Liver (tissue), 8 donors: ENCODE measurements at regions not wholly inside any gene's neighbourhood (a gene's known extent, or its start where the extent isn't known, plus 50 kb on each side); places are given as distances from the start of the nearest gene placed in this dataset.

Experiments
- DNase-seq: peaks from one replicate; pipeline ENCODE4 v3.0.0-alpha.2; 2017; ENCODE audit warnings: low spot score
- H3K27ac ChIP-seq, 2 donors: one replicate each; pipeline ENCODE4 v1.7.0; 2013; ENCODE audit warnings: inconsistent platforms in 2 of 2, low read length in 2 of 2, control low read depth in 1 of 2, low read depth in 1 of 2, mild to moderate bottlenecking in 1 of 2
- H3K27me3 ChIP-seq, 4 donors: one replicate each; pipeline versions ENCODE4 v1.6.1 to v1.7.0; 2013; ENCODE audit warnings: low read length in 3 of 4, inconsistent platforms in 1 of 4, mild to moderate bottlenecking in 1 of 4, moderate library complexity in 1 of 4; ENCODE audit not compliant: control insufficient read depth in 4 of 4, insufficient read depth in 4 of 4
- H3K36me3 ChIP-seq, 4 donors: one replicate each; pipeline versions ENCODE4 v1.6.1 to v1.7.0; 2013; ENCODE audit warnings: low read length in 3 of 4, mild to moderate bottlenecking in 3 of 4, low read depth in 1 of 4, moderate library complexity in 1 of 4; ENCODE audit not compliant: control insufficient read depth in 4 of 4, insufficient read depth in 3 of 4
- H3K4me1 ChIP-seq, 4 donors: one replicate each; pipeline versions ENCODE4 v1.6.1 to v1.7.0; 2013; ENCODE audit warnings: low read length in 3 of 4, mild to moderate bottlenecking in 3 of 4, moderate library complexity in 1 of 4; ENCODE audit not compliant: control insufficient read depth in 4 of 4, insufficient read depth in 4 of 4
- H3K4me3 ChIP-seq, 3 donors: one replicate each; pipeline versions ENCODE4 v1.6.1 to v1.7.0; 2013; ENCODE audit warnings: low read length in 3 of 3, control low read depth in 1 of 3, low read depth in 1 of 3, mild to moderate bottlenecking in 1 of 3
- H3K9ac ChIP-seq, 2 donors: one replicate each; pipeline ENCODE4 v1.7.0; 2013; ENCODE audit warnings: low read length in 2 of 2, mild to moderate bottlenecking in 2 of 2, moderate library complexity in 2 of 2, control low read depth in 1 of 2, low read depth in 1 of 2
- H3K9me3 ChIP-seq, 4 donors: one replicate each; pipeline versions ENCODE4 v1.6.1 to v1.7.0; 2013; ENCODE audit warnings: low read length in 3 of 4; ENCODE audit not compliant: control insufficient read depth in 4 of 4
- EGR1 ChIP-seq, 2 donors: IDR thresholded peaks; 2 replicates each; pipeline ENCODE4 v1.6.1; 2016 to 2018; ENCODE audit warnings: antibody characterized with exemption in 2 of 2, low read depth in 2 of 2
- FOXA1 ChIP-seq: IDR thresholded peaks from 2 replicates; pipeline ENCODE4 v1.6.1; 2016; ENCODE audit warnings: antibody characterized with exemption
- FOXA2 ChIP-seq: IDR thresholded peaks from 2 replicates; pipeline ENCODE4 v1.6.1; 2016; ENCODE audit warnings: antibody characterized with exemption
- GABPA ChIP-seq, 2 donors: IDR thresholded peaks in 1 of 2; conservative IDR thresholded peaks in 1 of 2; 2 replicates each; pipeline ENCODE4 v1.6.1; 2016; ENCODE audit warnings: antibody characterized with exemption in 2 of 2, mild to moderate bottlenecking in 1 of 2, moderate library complexity in 1 of 2
- HNF4A ChIP-seq, 2 donors: conservative IDR thresholded peaks; 2 replicates each; pipeline ENCODE4 v1.6.1; 2016; ENCODE audit warnings: antibody characterized with exemption in 2 of 2, mild to moderate bottlenecking in 2 of 2
- HNF4G ChIP-seq: IDR thresholded peaks from 2 replicates; pipeline ENCODE4 v1.6.1; 2016; ENCODE audit warnings: antibody characterized with exemption
- JUND ChIP-seq, 2 donors: IDR thresholded peaks; 2 replicates each; pipeline ENCODE4 v1.6.1; 2016; ENCODE audit warnings: antibody characterized with exemption in 2 of 2
- NR2F2 ChIP-seq: IDR thresholded peaks from 2 replicates; pipeline ENCODE4 v1.6.1; 2016; ENCODE audit warnings: antibody characterized with exemption
- RAD21 ChIP-seq, 2 donors: IDR thresholded peaks; 2 replicates each; pipeline ENCODE4 v1.6.1; 2016; ENCODE audit warnings: antibody characterized with exemption in 2 of 2, mild to moderate bottlenecking in 2 of 2
- REST ChIP-seq: IDR thresholded peaks from 2 replicates; pipeline ENCODE4 v1.6.1; 2016; ENCODE audit warnings: antibody characterized with exemption, mild to moderate bottlenecking
- RXRA ChIP-seq, 2 donors: IDR thresholded peaks; 2 replicates each; pipeline ENCODE4 v1.6.1; 2017 to 2018; ENCODE audit warnings: antibody characterized with exemption in 2 of 2, mild to moderate bottlenecking in 1 of 2
- SP1 ChIP-seq: IDR thresholded peaks from 2 replicates; pipeline ENCODE4 v1.6.1; 2018; ENCODE audit warnings: antibody characterized with exemption, mild to moderate bottlenecking
- TAF1 ChIP-seq: conservative IDR thresholded peaks from 2 replicates; pipeline ENCODE4 v1.6.1; 2016; ENCODE audit warnings: antibody characterized with exemption, mild to moderate bottlenecking
- YY1 ChIP-seq: IDR thresholded peaks from 2 replicates; pipeline ENCODE4 v1.6.1; 2016; ENCODE audit warnings: antibody characterized with exemption, mild to moderate bottlenecking
- WGBS: extraction: QIAGEN DNeasy Blood & Tissue Kit; methylation state at CpG from one replicate; pipeline ENCODE4 v1.1.7; 2013; 5-methylcytosine and 5-hydroxymethylcytosine counted together
- TF ChIP-seq, protein P1 (sequence below): IDR thresholded peaks from 2 replicates; pipeline ENCODE4 v1.6.1; 2016; ENCODE audit warnings: antibody characterized with exemption
- TF ChIP-seq, protein P2 (sequence below): fragments of 150-350 bp; IDR thresholded peaks from 2 replicates; pipeline ENCODE4 v1.5.1; 2017; ENCODE audit warnings: improper control_type of control experiment, low read depth, low read length; ENCODE audit not compliant: missing input control
- TF ChIP-seq, protein P3 (sequence below): IDR thresholded peaks from 2 replicates; pipeline ENCODE4 v1.6.1; 2016; ENCODE audit warnings: antibody characterized with exemption
- donor health status: healthy.
- donor health status: healthy.
- donor health status: healthy.
- donor health status: healthy.
- donor health status: healthy.

DNA sequence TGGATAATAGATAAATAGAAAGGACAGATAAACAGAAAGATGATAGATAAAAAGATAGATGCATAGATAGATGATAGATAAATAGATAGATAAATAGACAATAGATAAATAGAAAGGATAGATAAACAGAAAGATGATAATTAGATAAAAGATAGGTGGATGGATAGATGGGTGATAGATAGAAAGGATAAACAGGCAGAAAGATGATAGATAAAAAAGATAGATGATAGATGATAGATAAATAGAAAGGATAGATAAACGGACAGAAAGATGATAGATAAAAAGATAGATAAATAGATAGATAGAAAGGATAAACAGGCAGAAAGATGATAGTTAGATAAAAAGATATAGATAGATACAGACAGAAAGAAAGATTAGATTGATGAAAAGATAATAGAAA, 92.3 kb upstream of the UQCRFS1 start:
- DNase-seq, result no peak
- H3K27ac ChIP-seq, result no peak overlapping the region
- H3K4me3 ChIP-seq, result no peak overlapping the region
- no peak for TF ChIP-seq JUND (IDR thresholded peaks at IDR 0.05)
- no peak for TF ChIP-seq GABPA (IDR thresholded peaks at IDR 0.05 in 1 of 2, conservative IDR thresholded peaks at IDR 0.05 in 1 of 2)
- TF ChIP-seq YY1, result no peak
- TF ChIP-seq, protein P1, sequence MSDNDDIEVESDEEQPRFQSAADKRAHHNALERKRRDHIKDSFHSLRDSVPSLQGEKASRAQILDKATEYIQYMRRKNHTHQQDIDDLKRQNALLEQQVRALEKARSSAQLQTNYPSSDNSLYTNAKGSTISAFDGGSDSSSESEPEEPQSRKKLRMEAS, result no peak
- TF ChIP-seq NR2F2, result no peak
- TF ChIP-seq EGR1 (IDR thresholded peaks at IDR 0.05; ENCODE audit: low read depth in 2 of 2), result no peak
- TF ChIP-seq FOXA1, result no peak
- TF ChIP-seq, protein P2, sequence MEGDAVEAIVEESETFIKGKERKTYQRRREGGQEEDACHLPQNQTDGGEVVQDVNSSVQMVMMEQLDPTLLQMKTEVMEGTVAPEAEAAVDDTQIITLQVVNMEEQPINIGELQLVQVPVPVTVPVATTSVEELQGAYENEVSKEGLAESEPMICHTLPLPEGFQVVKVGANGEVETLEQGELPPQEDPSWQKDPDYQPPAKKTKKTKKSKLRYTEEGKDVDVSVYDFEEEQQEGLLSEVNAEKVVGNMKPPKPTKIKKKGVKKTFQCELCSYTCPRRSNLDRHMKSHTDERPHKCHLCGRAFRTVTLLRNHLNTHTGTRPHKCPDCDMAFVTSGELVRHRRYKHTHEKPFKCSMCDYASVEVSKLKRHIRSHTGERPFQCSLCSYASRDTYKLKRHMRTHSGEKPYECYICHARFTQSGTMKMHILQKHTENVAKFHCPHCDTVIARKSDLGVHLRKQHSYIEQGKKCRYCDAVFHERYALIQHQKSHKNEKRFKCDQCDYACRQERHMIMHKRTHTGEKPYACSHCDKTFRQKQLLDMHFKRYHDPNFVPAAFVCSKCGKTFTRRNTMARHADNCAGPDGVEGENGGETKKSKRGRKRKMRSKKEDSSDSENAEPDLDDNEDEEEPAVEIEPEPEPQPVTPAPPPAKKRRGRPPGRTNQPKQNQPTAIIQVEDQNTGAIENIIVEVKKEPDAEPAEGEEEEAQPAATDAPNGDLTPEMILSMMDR, result no peak
- TF ChIP-seq HNF4A (conservative IDR thresholded peaks at IDR 0.05), result no peak
- TF ChIP-seq REST, result no peak
- no peak for TF ChIP-seq TAF1
- TF ChIP-seq SP1, result no peak
- TF ChIP-seq RAD21 (IDR thresholded peaks at IDR 0.05), result no peak
- TF ChIP-seq RXRA (IDR thresholded peaks at IDR 0.05), result no peak
- no peak for TF ChIP-seq HNF4G
- TF ChIP-seq, protein P3, sequence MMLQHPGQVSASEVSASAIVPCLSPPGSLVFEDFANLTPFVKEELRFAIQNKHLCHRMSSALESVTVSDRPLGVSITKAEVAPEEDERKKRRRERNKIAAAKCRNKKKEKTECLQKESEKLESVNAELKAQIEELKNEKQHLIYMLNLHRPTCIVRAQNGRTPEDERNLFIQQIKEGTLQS, result no peak
- no peak overlapping the region for H3K9ac ChIP-seq
- WGBS, result 48% methylated on average over 1 of the region's 1 CpG
- no peaks in the 10 kb centered on the region for H3K4me1 ChIP-seq
- no peaks in the 10 kb centered on the region for H3K36me3 ChIP-seq
- H3K27me3 ChIP-seq, result peaks cover 0 to 7% (median 4%) of the 10 kb centered on the region in 4 donors
- H3K9me3 ChIP-seq, result no peaks in the 10 kb centered on the region

- H3K9me3 ChIP-seq, result no peaks in the 10 kb centered on the region
- no peaks in the 10 kb centered on the region for H3K4me1 ChIP-seq
- no peak for DNase-seq
- 17% methylated on average over 12 of the region's 12 CpGs for WGBS
- H3K27ac ChIP-seq, result no peak overlapping the region
- H3K36me3 ChIP-seq, result no peaks in the 10 kb centered on the region
- peaks cover 0 to 9% (median 4%) of the 10 kb centered on the region in 4 donors for H3K27me3 ChIP-seq
- H3K9ac ChIP-seq, result no peak overlapping the region
- TF ChIP-seq NR2F2 (no peak), HNF4A (conservative IDR thresholded peaks at IDR 0.05) (no peak), SP1 (no peak), JUND (IDR thresholded peaks at IDR 0.05) (no peak), HNF4G (no peak), EGR1 (IDR thresholded peaks at IDR 0.05; ENCODE audit: low read depth in 2 of 2) (no peak), RAD21 (IDR thresholded peaks at IDR 0.05) (no peak), GABPA (IDR thresholded peaks at IDR 0.05 in 1 of 2, conservative IDR thresholded peaks at IDR 0.05 in 1 of 2) (no peak), FOXA2 (no peak)
- H3K4me3 ChIP-seq, result no peak overlapping the region
Observed at GRCh38 chr19:29308977-29309590, 96.1 kb upstream of the UQCRFS1 start.
